ENCODE measurements at regions not wholly inside any gene's neighbourhood (a gene's known extent, or its start where the extent isn't known, plus 50 kb on each side); places are given as distances from the start of the nearest gene placed in this dataset.
"Not testable (repeated sequence)": the region's sequence is repeated elsewhere in the genome, so short reads cannot be mapped to it uniquely, and the experiment has no call there.

DNA sequence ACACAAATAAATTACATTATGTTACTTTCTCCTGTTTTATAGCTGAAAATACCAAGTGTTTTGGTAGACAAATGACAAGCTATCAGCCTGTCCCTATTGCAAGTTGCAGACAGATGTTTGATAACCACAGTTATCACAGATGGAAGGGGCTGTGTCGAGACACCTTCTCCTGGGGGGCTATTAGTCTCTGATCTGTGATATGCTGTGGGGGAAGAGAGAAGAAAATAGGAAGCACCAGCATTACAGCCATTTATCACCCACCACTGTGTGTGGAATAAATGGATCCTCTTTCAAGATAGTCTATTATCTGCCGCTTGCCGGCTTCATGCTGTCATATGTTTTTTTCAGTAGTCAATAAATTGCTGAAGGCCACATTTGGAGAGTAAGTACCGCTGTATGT lies 597.2 kb upstream of the ADARB2 start:
- TF ChIP-seq EZH2phosphoT487 (IDR thresholded peaks at IDR 0.05) (no peak), CTCF (IDR thresholded peaks at IDR 0.05) (no peak), EZH2 (IDR thresholded peaks at IDR 0.05) (no peak)
- H4K20me1 ChIP-seq (ENCODE audit: low read depth): no peaks in the 10 kb centered on the region
- H3K4me3 Mint-ChIP-seq: no peak overlapping the region
- H3F3A ChIP-seq (ENCODE audit: low read depth): no peaks in the 10 kb centered on the region
- peaks cover 4% of the 10 kb centered on the region for H3K9me3 Mint-ChIP-seq
- no peak overlapping the region for H3K4me3 ChIP-seq
- no peaks in the 10 kb centered on the region for H3K36me3 ChIP-seq
- no peak overlapping the region for H2AFZ ChIP-seq (replicated peaks)
- H3K27me3 ChIP-seq: no peaks in the 10 kb centered on the region
- H3K79me2 ChIP-seq (ENCODE audit: low read depth): no peaks in the 10 kb centered on the region
- no peak for DNase-seq (ENCODE audit: low spot score)
- no peaks in the 10 kb centered on the region for H3K4me1 Mint-ChIP-seq
- no peaks in the 10 kb centered on the region for H3K9me3 ChIP-seq (ENCODE audit: low read depth)
- no peaks in the 10 kb centered on the region for H3K4me1 ChIP-seq
- no peaks in the 10 kb centered on the region for H3K36me3 Mint-ChIP-seq
- no peak overlapping the region for H3K27ac ChIP-seq
- no peak overlapping the region for H3K27ac Mint-ChIP-seq
- no peak overlapping the region for H3K4me2 ChIP-seq
- no peak overlapping the region for H3K9ac ChIP-seq
- peaks cover 10% of the 10 kb centered on the region for H3K27me3 Mint-ChIP-seq (ENCODE audit: insufficient read depth, low read depth)

GRCh38 chr10:2329082-2329481 lies 591.8 kb upstream of the ADARB2 start:
- H3K4me2 ChIP-seq: no peak overlapping the region
- no peaks in the 10 kb centered on the region for H4K20me1 ChIP-seq (ENCODE audit: low read depth)
- no peak overlapping the region for H3K4me3 ChIP-seq
- no peaks in the 10 kb centered on the region for H3K9me3 ChIP-seq (ENCODE audit: low read depth)
- H3F3A ChIP-seq (ENCODE audit: low read depth): no peaks in the 10 kb centered on the region
- Mint-ChIP-seq H3K9me3 (peaks cover 4% of the 10 kb centered on the region), H3K27me3 (ENCODE audit: insufficient read depth, low read depth) (peaks cover 8% of the 10 kb centered on the region), H3K4me3 (no peak overlapping the region), H3K36me3 (no peaks in the 10 kb centered on the region), H3K4me1 (peaks cover 11% of the 10 kb centered on the region), H3K27ac (no peak overlapping the region)
- H3K27ac ChIP-seq: no peak overlapping the region
- no peak for TF ChIP-seq CTCF (IDR thresholded peaks at IDR 0.05)
- no peak for TF ChIP-seq EZH2phosphoT487 (IDR thresholded peaks at IDR 0.05)
- no peak for TF ChIP-seq EZH2 (IDR thresholded peaks at IDR 0.05)
- no peaks in the 10 kb centered on the region for H3K79me2 ChIP-seq (ENCODE audit: low read depth)
- H3K4me1 ChIP-seq: peaks cover 15% of the 10 kb centered on the region
- no peaks in the 10 kb centered on the region for H3K27me3 ChIP-seq
- no peaks in the 10 kb centered on the region for H3K36me3 ChIP-seq
- H2AFZ ChIP-seq (replicated peaks): peak overlapping the region; percentile 63
- DNase-seq (ENCODE audit: low spot score): no peak
- no peak overlapping the region for H3K9ac ChIP-seq

DNA sequence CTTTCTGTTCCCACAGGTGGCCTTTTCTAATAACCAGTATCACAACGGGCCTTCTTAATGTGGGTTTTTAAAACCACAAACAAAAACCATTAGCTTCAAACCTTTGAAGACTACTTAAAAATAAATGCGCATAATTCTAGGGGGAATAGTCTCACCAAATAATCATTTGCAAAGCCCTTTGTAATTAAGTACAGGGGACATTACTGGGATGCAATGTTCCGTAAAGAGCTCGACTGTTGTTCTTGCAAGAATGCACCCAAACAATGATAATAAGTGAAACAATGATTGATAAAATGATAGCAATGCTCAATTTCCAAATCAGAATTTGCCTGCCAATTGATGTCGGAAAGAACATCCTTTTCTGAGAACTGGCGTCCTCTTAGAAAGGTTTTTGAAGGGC lies 589.1 kb upstream of the ADARB2 start:
- H3K9me3 Mint-ChIP-seq: peaks cover 12% of the 10 kb centered on the region
- no peaks in the 10 kb centered on the region for H3K36me3 Mint-ChIP-seq
- no peaks in the 10 kb centered on the region for H3F3A ChIP-seq (ENCODE audit: low read depth)
- no peaks in the 10 kb centered on the region for H3K9me3 ChIP-seq (ENCODE audit: low read depth)
- no peaks in the 10 kb centered on the region for H4K20me1 ChIP-seq (ENCODE audit: low read depth)
- no peak overlapping the region for H2AFZ ChIP-seq (replicated peaks)
- peak; percentile 42 for DNase-seq (ENCODE audit: low spot score)
- H3K36me3 ChIP-seq: no peaks in the 10 kb centered on the region
- H3K27ac Mint-ChIP-seq: no peak overlapping the region
- TF ChIP-seq CTCF (IDR thresholded peaks at IDR 0.05): no peak
- H3K4me2 ChIP-seq: peak overlapping the region; percentile 1
- H3K4me3 ChIP-seq: no peak overlapping the region
- H3K4me1 Mint-ChIP-seq: peaks cover 11% of the 10 kb centered on the region
- H3K27me3 Mint-ChIP-seq (ENCODE audit: insufficient read depth, low read depth): peaks cover 11% of the 10 kb centered on the region
- peaks cover 15% of the 10 kb centered on the region for H3K4me1 ChIP-seq
- H3K4me3 Mint-ChIP-seq: no peak overlapping the region
- no peak overlapping the region for H3K9ac ChIP-seq
- H3K79me2 ChIP-seq (ENCODE audit: low read depth): no peaks in the 10 kb centered on the region
- H3K27me3 ChIP-seq: no peaks in the 10 kb centered on the region
- H3K27ac ChIP-seq: no peak overlapping the region

DNA sequence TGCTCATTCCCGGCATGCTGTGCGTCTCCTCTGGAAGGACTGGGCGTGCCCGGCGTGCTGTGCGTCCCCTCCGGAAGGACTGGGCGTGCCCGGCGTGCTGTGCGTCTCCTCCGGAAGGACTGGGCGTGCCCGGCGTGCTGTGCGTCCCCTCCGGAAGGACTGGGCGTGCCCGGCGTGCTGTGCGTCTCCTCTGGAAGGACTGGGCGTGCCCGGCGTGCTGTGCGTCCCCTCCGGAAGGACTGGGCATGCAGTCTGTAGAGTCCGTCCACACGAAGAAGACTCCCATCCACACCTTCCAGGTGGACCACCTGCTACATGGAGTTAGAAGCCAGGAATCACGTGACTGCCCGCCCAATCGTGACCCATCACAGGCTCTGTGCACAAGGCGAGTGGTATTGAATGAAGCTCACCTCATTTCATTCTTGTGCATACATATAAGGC lies 577.7 kb upstream of the ADARB2 start:
- H3F3A ChIP-seq (ENCODE audit: low read depth); H3K36me3 Mint-ChIP-seq; H4K20me1 ChIP-seq (ENCODE audit: low read depth); H3K79me2 ChIP-seq (ENCODE audit: low read depth); H3K4me1 Mint-ChIP-seq; H3K4me2 ChIP-seq; H3K36me3 ChIP-seq; H3K27me3 ChIP-seq; H2AFZ ChIP-seq (replicated peaks); DNase-seq (ENCODE audit: low spot score); H3K27ac Mint-ChIP-seq; H3K27me3 Mint-ChIP-seq (ENCODE audit: insufficient read depth, low read depth); H3K4me1 ChIP-seq; H3K9me3 Mint-ChIP-seq; H3K27ac ChIP-seq; H3K4me3 Mint-ChIP-seq; H3K9me3 ChIP-seq (ENCODE audit: low read depth); H3K4me3 ChIP-seq; H3K9ac ChIP-seq: not testable (repeated sequence)
